Endodermal cell (in vitro differentiated cells): ENCODE measurements at regions not wholly inside any gene's neighbourhood (a gene's known extent, or its start where the extent isn't known, plus 50 kb on each side); places are given as distances from the start of the nearest gene placed in this dataset.

Experiments used
- DNase-seq: peaks from one replicate; pipeline ENCODE4 v3.0.0-alpha.2; 2017
- H3K27ac ChIP-seq: 2 replicates; pipeline ENCODE4 v1.5.1; 2013; ENCODE audit warnings: mild to moderate bottlenecking, low read depth, low read length, moderate library complexity
- H3K27me3 ChIP-seq: 2 replicates; pipeline ENCODE4 v1.6.1; 2013; ENCODE audit warnings: mild to moderate bottlenecking, low read length, moderate library complexity; ENCODE audit not compliant: insufficient read depth, control insufficient read depth, poor library complexity, severe bottlenecking
- H3K36me3 ChIP-seq: 2 replicates; pipeline ENCODE4 v1.7.0; 2013; ENCODE audit warnings: mild to moderate bottlenecking, low read length, moderate library complexity; ENCODE audit not compliant: control insufficient read depth, insufficient read depth
- H3K4me1 ChIP-seq: one replicate; pipeline ENCODE4 v1.7.0; 2013; ENCODE audit warnings: low read length; ENCODE audit not compliant: control insufficient read depth, insufficient read depth
- H3K4me3 ChIP-seq: 2 replicates; pipeline ENCODE4 v1.5.1; 2013; ENCODE audit warnings: mild to moderate bottlenecking, low read length, moderate library complexity
- H3K9ac ChIP-seq: 2 replicates; pipeline ENCODE4 v1.6.1; 2013; ENCODE audit warnings: mild to moderate bottlenecking, low read length, moderate library complexity; ENCODE audit not compliant: poor library complexity, severe bottlenecking; ENCODE audit errors: extremely low read depth
- H3K9me3 ChIP-seq: 2 replicates; pipeline ENCODE4 v1.6.1; 2013; ENCODE audit warnings: mild to moderate bottlenecking, low read length, moderate library complexity; ENCODE audit not compliant: control insufficient read depth
- H3K27ac Mint-ChIP-seq: 2 replicates; pipeline ENCODE4 v1.8.0; 2020; ENCODE audit warnings: mixed read lengths
- H3K27me3 Mint-ChIP-seq: 2 replicates; pipeline ENCODE4 v1.8.0; 2021; ENCODE audit warnings: mild to moderate bottlenecking, mixed read lengths; ENCODE audit not compliant: insufficient read depth
- H3K36me3 Mint-ChIP-seq: 2 replicates; pipeline ENCODE4 v1.8.0; 2020; ENCODE audit warnings: low read depth, mixed read lengths
- H3K4me1 Mint-ChIP-seq: 2 replicates; pipeline ENCODE4 v1.8.0; 2020; ENCODE audit warnings: mixed read lengths
- H3K4me3 Mint-ChIP-seq: 2 replicates; pipeline ENCODE4 v1.8.0; 2020; ENCODE audit warnings: mild to moderate bottlenecking, moderate library complexity, mixed read lengths
- H3K9me3 Mint-ChIP-seq: 2 replicates; pipeline ENCODE4 v1.8.0; 2020; ENCODE audit warnings: mild to moderate bottlenecking, mixed read lengths
- WGBS, 2 experiments: methylation state at CpG; one replicate each; pipeline versions ENCODE4 v1.1.5 to v1.1.7; 2013; ENCODE audit warnings: missing lambda C conversion rate in 2 of 2, mixed read lengths in 1 of 2; ENCODE audit not compliant: insufficient coverage in 1 of 2, insufficient read length in 1 of 2; 5-methylcytosine and 5-hydroxymethylcytosine counted together
- TF ChIP-seq, protein P1 (sequence below): fragments of 200-600 bp; sonication (generic); conservative IDR thresholded peaks from 2 replicates; pipeline ENCODE4 v1.5.0; 2021; ENCODE audit warnings: antibody characterized with exemption, mild to moderate bottlenecking

DNA sequence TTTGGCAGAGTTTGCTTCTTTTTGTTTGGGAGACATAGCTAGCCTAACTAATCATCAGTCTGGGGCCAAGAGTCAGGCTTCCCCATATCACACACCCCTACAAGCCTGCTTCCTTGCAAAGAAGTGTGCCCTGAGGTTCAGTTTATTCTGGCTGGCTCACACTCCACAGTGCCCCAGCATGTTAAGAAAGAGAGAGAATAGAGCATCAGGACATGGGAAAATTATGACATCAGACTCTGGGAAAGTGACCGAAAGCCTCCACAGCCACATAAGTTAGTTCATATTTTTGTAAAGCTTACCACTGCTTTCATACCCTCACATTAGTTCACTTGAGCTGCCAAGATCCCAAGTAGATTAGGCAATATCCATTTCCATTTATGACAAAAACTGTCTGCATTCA lies 63.0 kb upstream of the CFAP161 start:
- DNase-seq = no peak

DNA sequence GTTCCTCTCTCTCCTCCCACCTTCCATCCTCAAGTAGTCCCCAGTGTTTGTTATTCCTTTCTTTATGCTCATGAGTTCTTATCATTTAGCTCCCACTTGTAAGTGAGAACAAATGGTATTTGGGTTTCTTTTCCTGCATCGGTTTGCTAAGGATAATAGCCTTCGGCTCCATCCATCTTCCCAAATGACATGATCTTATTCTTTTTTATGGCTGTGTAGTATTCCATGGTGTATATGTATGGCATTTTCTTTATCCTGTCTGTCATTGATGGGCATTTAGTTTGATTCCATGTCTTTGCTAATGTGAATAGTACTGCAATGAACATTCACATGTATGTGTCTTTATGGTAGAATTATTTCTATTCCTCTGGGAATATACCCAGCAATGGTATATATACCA lies 62.4 kb upstream of the CFAP161 start:
- no peaks in the 10 kb centered on the region for H3K36me3 Mint-ChIP-seq
- H3K4me1 Mint-ChIP-seq = peaks cover 13% of the 10 kb centered on the region

More for the DNA sequence above, 63.0 kb upstream of the CFAP161 start:
- Histone ChIP-seq H3K27ac (no peak overlapping the region), H3K36me3 (no peaks in the 10 kb centered on the region), H3K4me1 (no peaks in the 10 kb centered on the region), H3K9me3 (no peaks in the 10 kb centered on the region), H3K9ac (no peak overlapping the region), H3K27me3 (no peaks in the 10 kb centered on the region), H3K4me3 (no peak overlapping the region)
- WGBS, 2 experiments = 95 to 100% methylated on average over 1 of the region's 1 CpG
- Mint-ChIP-seq H3K4me1 (peaks cover 13% of the 10 kb centered on the region), H3K27ac (no peak overlapping the region), H3K36me3 (no peaks in the 10 kb centered on the region), H3K9me3 (no peaks in the 10 kb centered on the region), H3K4me3 (no peak overlapping the region), H3K27me3 (peaks cover 5% of the 10 kb centered on the region)
- TF ChIP-seq, protein P1, sequence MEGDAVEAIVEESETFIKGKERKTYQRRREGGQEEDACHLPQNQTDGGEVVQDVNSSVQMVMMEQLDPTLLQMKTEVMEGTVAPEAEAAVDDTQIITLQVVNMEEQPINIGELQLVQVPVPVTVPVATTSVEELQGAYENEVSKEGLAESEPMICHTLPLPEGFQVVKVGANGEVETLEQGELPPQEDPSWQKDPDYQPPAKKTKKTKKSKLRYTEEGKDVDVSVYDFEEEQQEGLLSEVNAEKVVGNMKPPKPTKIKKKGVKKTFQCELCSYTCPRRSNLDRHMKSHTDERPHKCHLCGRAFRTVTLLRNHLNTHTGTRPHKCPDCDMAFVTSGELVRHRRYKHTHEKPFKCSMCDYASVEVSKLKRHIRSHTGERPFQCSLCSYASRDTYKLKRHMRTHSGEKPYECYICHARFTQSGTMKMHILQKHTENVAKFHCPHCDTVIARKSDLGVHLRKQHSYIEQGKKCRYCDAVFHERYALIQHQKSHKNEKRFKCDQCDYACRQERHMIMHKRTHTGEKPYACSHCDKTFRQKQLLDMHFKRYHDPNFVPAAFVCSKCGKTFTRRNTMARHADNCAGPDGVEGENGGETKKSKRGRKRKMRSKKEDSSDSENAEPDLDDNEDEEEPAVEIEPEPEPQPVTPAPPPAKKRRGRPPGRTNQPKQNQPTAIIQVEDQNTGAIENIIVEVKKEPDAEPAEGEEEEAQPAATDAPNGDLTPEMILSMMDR = no peak

DNA sequence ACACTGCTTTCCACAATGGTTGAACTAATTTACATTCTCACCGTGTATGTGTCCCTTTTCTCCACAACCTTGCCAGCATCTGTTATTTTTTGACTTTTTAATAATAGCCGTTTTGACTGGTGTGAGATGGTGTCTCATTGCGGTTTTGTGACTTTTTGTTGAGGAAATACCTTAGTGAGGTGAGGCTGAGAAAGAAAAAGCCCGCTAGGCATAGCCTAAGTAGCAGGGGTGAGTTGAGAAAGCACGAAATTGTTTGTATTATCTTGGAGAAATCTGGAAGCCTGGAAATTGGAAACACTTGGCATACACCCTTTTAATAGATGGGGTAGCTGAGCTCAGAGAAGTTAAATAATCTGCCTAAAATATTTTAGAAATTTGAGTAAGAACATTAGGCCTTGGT lies 61.5 kb upstream of the CFAP161 start:
- H3K27ac ChIP-seq = no peak overlapping the region
- TF ChIP-seq, protein P1 = no peak
- H3K9me3 ChIP-seq = no peaks in the 10 kb centered on the region
- no peaks in the 10 kb centered on the region for H3K27me3 ChIP-seq
- H3K4me1 Mint-ChIP-seq = peaks cover 13% of the 10 kb centered on the region
- 94 to 97% methylated on average over 3 to 5 of the region's 5 CpGs for WGBS, 2 experiments
- peaks cover under 1% of the 10 kb centered on the region for H3K9me3 Mint-ChIP-seq
- no peak overlapping the region for H3K9ac ChIP-seq
- H3K4me3 Mint-ChIP-seq = no peak overlapping the region
- H3K27ac Mint-ChIP-seq = no peak overlapping the region
- H3K27me3 Mint-ChIP-seq = peaks cover 8% of the 10 kb centered on the region
- no peaks in the 10 kb centered on the region for H3K4me1 ChIP-seq
- H3K36me3 Mint-ChIP-seq = no peaks in the 10 kb centered on the region
- H3K36me3 ChIP-seq = no peaks in the 10 kb centered on the region
- no peak overlapping the region for H3K4me3 ChIP-seq
- no peak for DNase-seq

More for the DNA sequence above, 62.4 kb upstream of the CFAP161 start:
- H3K27ac Mint-ChIP-seq = no peak overlapping the region
- Histone ChIP-seq H3K9me3 (no peaks in the 10 kb centered on the region), H3K4me3 (no peak overlapping the region), H3K27me3 (no peaks in the 10 kb centered on the region), H3K9ac (no peak overlapping the region), H3K36me3 (no peaks in the 10 kb centered on the region), H3K4me1 (no peaks in the 10 kb centered on the region), H3K27ac (no peak overlapping the region)
- TF ChIP-seq, protein P1 = no peak
- H3K27me3 Mint-ChIP-seq = peaks cover 5% of the 10 kb centered on the region
- no peaks in the 10 kb centered on the region for H3K9me3 Mint-ChIP-seq
- DNase-seq = no peak
- no peak overlapping the region for H3K4me3 Mint-ChIP-seq
- 80% methylated on average over 1 of the region's 2 CpGs; no CpG with 5 or more reads in 1 of the 2 experiments for WGBS, 2 experiments
